ENCODE measurements at regions not wholly inside any gene's neighbourhood (a gene's known extent, or its start where the extent isn't known, plus 50 kb on each side); places are given as distances from the start of the nearest gene placed in this dataset.

- peaks cover 0 to 6% (median 0%) of the 10 kb centered on the region in 4 donors for H3K4me1 ChIP-seq
- no peaks in the 10 kb centered on the region for H3K9me3 ChIP-seq
- WGBS, 5 donors = 83 to 91% (median 90%) methylated on average over 6 of the region's 6 CpGs
- H3K36me3 ChIP-seq = no peaks in the 10 kb centered on the region
- H3K27me3 ChIP-seq = no peaks in the 10 kb centered on the region
- no peak for DNase-seq
- intact Hi-C loops (cut with DNase I; ENCODE audit: low total_unique reads) = no loop called here
- no peak overlapping the region for H3K27ac ChIP-seq
- TF ChIP-seq POLR2A (IDR thresholded peaks at IDR 0.05) = no peak
- no peak for TF ChIP-seq POLR2AphosphoS5 (IDR thresholded peaks at IDR 0.05)
- TF ChIP-seq EP300 (IDR thresholded peaks at IDR 0.05) = no peak
- TF ChIP-seq CTCF (IDR thresholded peaks at IDR 0.05) = no peak
- no peak overlapping the region for H3K4me3 ChIP-seq
These were observed 73.6 kb upstream of the CALM2 start for GRCh38 chr2:47249931-47250330.

GRCh38 chr2:47249157-47249900 is 73.0 kb upstream of the CALM2 start:
- Histone ChIP-seq H3K27ac (no peak overlapping the region), H3K4me3 (no peak overlapping the region), H3K36me3 (no peaks in the 10 kb centered on the region), H3K27me3 (no peaks in the 10 kb centered on the region), H3K9me3 (no peaks in the 10 kb centered on the region), H3K4me1 (peaks cover 0 to 8% (median 0%) of the 10 kb centered on the region in 4 donors)
- no peak for TF ChIP-seq POLR2AphosphoS5 (IDR thresholded peaks at IDR 0.05)
- TF ChIP-seq POLR2A (IDR thresholded peaks at IDR 0.05) = no peak
- no peak for TF ChIP-seq CTCF (IDR thresholded peaks at IDR 0.05)
- no peak for TF ChIP-seq EP300 (IDR thresholded peaks at IDR 0.05)
- intact Hi-C loops (cut with DNase I; ENCODE audit: low total_unique reads) = no loop called here
- no peak for DNase-seq
- WGBS, 5 donors = 59 to 75% (median 61%) methylated on average over 13 of the region's 13 CpGs

- TF ChIP-seq CTCF (IDR thresholded peaks at IDR 0.05) (no peak), EP300 (IDR thresholded peaks at IDR 0.05) (no peak), POLR2A (IDR thresholded peaks at IDR 0.05) (no peak), POLR2AphosphoS5 (IDR thresholded peaks at IDR 0.05) (peak in 2 of 3 donors; percentile 17 to 75)
- H3K27me3 ChIP-seq = no peaks in the 10 kb centered on the region
- H3K9me3 ChIP-seq = no peaks in the 10 kb centered on the region
- peaks cover 0 to 4% (median 0%) of the 10 kb centered on the region in 4 donors for H3K4me1 ChIP-seq
- peak overlapping the region in 3 of 5 donors; percentile 25 to 71 (median 55) for H3K27ac ChIP-seq
- H3K4me3 ChIP-seq = no peak overlapping the region
- DNase-seq = peak in 1 of 2 donors; percentile 73
- 68 to 84% (median 77%) methylated on average over 12 to 14 of the region's 14 CpGs for WGBS, 5 donors
- no peaks in the 10 kb centered on the region for H3K36me3 ChIP-seq
- intact Hi-C loops (cut with DNase I; ENCODE audit: low total_unique reads) = no loop called here
These were observed 67.4 kb upstream of the CALM2 start for GRCh38 chr2:47243596-47244323.

- Histone ChIP-seq H3K9me3 (no peaks in the 10 kb centered on the region), H3K4me3 (no peak overlapping the region), H3K36me3 (no peaks in the 10 kb centered on the region), H3K27ac (no peak overlapping the region), H3K4me1 (peaks cover 0 to 5% (median 2%) of the 10 kb centered on the region in 4 donors), H3K27me3 (no peaks in the 10 kb centered on the region)
- TF ChIP-seq EP300 (IDR thresholded peaks at IDR 0.05) (no peak), POLR2AphosphoS5 (IDR thresholded peaks at IDR 0.05) (no peak), CTCF (IDR thresholded peaks at IDR 0.05) (no peak), POLR2A (IDR thresholded peaks at IDR 0.05) (no peak)
- no peak for DNase-seq
- 82 to 88% (median 86%) methylated on average over 6 of the region's 6 CpGs for WGBS, 5 donors
- intact Hi-C loops (cut with DNase I; ENCODE audit: low total_unique reads) = no loop called here
These were observed 65.4 kb upstream of the CALM2 start for GRCh38 chr2:47241715-47242114.

Data from stomach (tissue), 8 donors.